GM18505 (cell line): ENCODE measurements at regions not wholly inside any gene's neighbourhood (a gene's known extent, or its start where the extent isn't known, plus 50 kb on each side); places are given as distances from the start of the nearest gene placed in this dataset.

Source experiments
- ATAC-seq: cut with Tn5 transposase; IDR thresholded peaks from one replicate; pipeline ENCODE4 v1.9.1; 2021; ENCODE audit not compliant: unreplicated experiment
- POLR2A ChIP-seq: IDR thresholded peaks from 4 replicates; pipeline ENCODE4 v1.6.1; 2011; ENCODE audit warnings: borderline replicate concordance; ENCODE audit not compliant: insufficient read depth, insufficient read length; ENCODE audit errors: extremely low read depth

GRCh38 chr2:12871694-12872315 is 155.1 kb downstream of the TRIB2 start:
- no peak for TF ChIP-seq POLR2A
- ATAC-seq: no peak

GRCh38 chr2:12877761-12878160 is 161.0 kb downstream of the TRIB2 start:
- ATAC-seq: no peak
- no peak for TF ChIP-seq POLR2A

- ATAC-seq: no peak
- TF ChIP-seq POLR2A: no peak
These were observed 162.9 kb downstream of the TRIB2 start for GRCh38 chr2:12879649-12880048.

- TF ChIP-seq POLR2A: no peak
- no peak for ATAC-seq
These were observed 165.2 kb downstream of the TRIB2 start for GRCh38 chr2:12881952-12882351.

- no peak for TF ChIP-seq POLR2A
- ATAC-seq: no peak
These were observed 165.7 kb downstream of the TRIB2 start for GRCh38 chr2:12882393-12882792.

- no peak for ATAC-seq
- no peak for TF ChIP-seq POLR2A
These were observed 167.2 kb downstream of the TRIB2 start for GRCh38 chr2:12883906-12884305.

- no peak for TF ChIP-seq POLR2A
- no peak for ATAC-seq
These were observed 168.1 kb downstream of the TRIB2 start for GRCh38 chr2:12884713-12885282.

GRCh38 chr2:12890066-12890465 is 173.3 kb downstream of the TRIB2 start:
- ATAC-seq: no peak
- no peak for TF ChIP-seq POLR2A

- no peak for ATAC-seq
- no peak for TF ChIP-seq POLR2A
These were observed 173.8 kb downstream of the TRIB2 start for GRCh38 chr2:12890481-12890991.

- ATAC-seq: no peak
- no peak for TF ChIP-seq POLR2A
These were observed 178.3 kb downstream of the TRIB2 start for GRCh38 chr2:12895017-12895416.

GRCh38 chr2:12896318-12896982 is 179.7 kb downstream of the TRIB2 start:
- no peak for ATAC-seq
- TF ChIP-seq POLR2A: no peak

GRCh38 chr2:12897181-12897580 is 180.4 kb downstream of the TRIB2 start:
- ATAC-seq: no peak
- TF ChIP-seq POLR2A: no peak

GRCh38 chr2:12903272-12903671 is 186.5 kb downstream of the TRIB2 start:
- no peak for TF ChIP-seq POLR2A
- no peak for ATAC-seq

- no peak for ATAC-seq
- no peak for TF ChIP-seq POLR2A
These were observed 193.7 kb downstream of the TRIB2 start for GRCh38 chr2:12910431-12910830.

- TF ChIP-seq POLR2A: no peak
- no peak for ATAC-seq
These were observed 199.1 kb downstream of the TRIB2 start for GRCh38 chr2:12915787-12916186.
